Activated naive CD8-positive, alpha-beta T cell treated with anti-CD3 and anti-CD28 coated beads, Interleukin-2, amount 50 U/mL, for 16 hours (primary cell): ENCODE measurements at regions not wholly inside any gene's neighbourhood (a gene's known extent, or its start where the extent isn't known, plus 50 kb on each side); places are given as distances from the start of the nearest gene placed in this dataset.

Source experiments
- DNase-seq: peaks from one replicate; pipeline ENCODE4 v3.0.0-alpha.2; 2020; ENCODE audit warnings: low read depth, low spot score

- DNase-seq, result no peak
Observed at GRCh38 chr2:203813684-203814083, 53.9 kb upstream of the CTLA4 start.

GRCh38 chr2:203814661-203815540 is 52.7 kb upstream of the CTLA4 start:
- DNase-seq, result no peak

GRCh38 chr2:203815541-203815898 is 52.1 kb upstream of the CTLA4 start:
- DNase-seq, result no peak

- DNase-seq, result no peak
Observed at GRCh38 chr2:203817147-203817546, 50.4 kb upstream of the CTLA4 start.
